HepG2 (cell line): ENCODE measurements at regions not wholly inside any gene's neighbourhood (a gene's known extent, or its start where the extent isn't known, plus 50 kb on each side); places are given as distances from the start of the nearest gene placed in this dataset.

Experiments
- ATAC-seq: fragments of 200-7000 bp; cut with Tn5 transposase; 3 replicates; pipeline ENCODE4 v1.9.1; 2020; ENCODE audit warnings: mild to moderate bottlenecking, moderate library complexity
- BruUV-seq: library from RNA; stranded (reverse); fragments of 400-500 nt; replicated peaks from 2 replicates; lab custom pipeline; 2021; lab: Mats Ljungman, UMichigan
- CTCF ChIA-PET: fragments of 300-600 bp; formaldehyde crosslinking; extraction: SDS; loops from one replicate; lab custom pipeline; 2021; ENCODE audit warnings: low total read pairs, inconsistent platforms, low intra/inter-chr PET ratio; lab: Yijun Ruan, JAX
- POLR2A ChIA-PET: fragments of 350-600 bp; sonication (Branson Sonifier 250); formaldehyde crosslinking; loops from one replicate; lab custom pipeline; 2020; ENCODE audit warnings: antibody characterized with exemption, inconsistent platforms; lab: Yijun Ruan, JAX
- DNase-seq: peaks from one replicate; pipeline ENCODE4 v3.0.0-alpha.2; 2015; ENCODE audit warnings: low spot score
- FAIRE-seq: peaks from 3 replicates; lab custom pipeline; 2011; peaks lifted over from hg19 to GRCh38; lab: Jason Lieb, UNC
- H2AFZ ChIP-seq: one replicate; pipeline ENCODE4 v1.6.1; 2011; ENCODE audit warnings: low read length, inconsistent platforms
- H3K27ac ChIP-seq: fragments of 300-600 bp; 3 replicates; pipeline ENCODE4 v1.8.0; 2011; ENCODE audit warnings: mixed run types, mild to moderate bottlenecking, mixed read lengths, low read length, inconsistent platforms; ENCODE audit not compliant: insufficient read depth; ENCODE audit errors: extremely low read length
- H3K27me3 ChIP-seq, 2 experiments: fragments of 200-600 bp in 1 of 2; 2 replicates in 1 of 2; 3 replicates in 1 of 2; pipeline versions ENCODE4 v1.6.0 to v1.8.0; 2011; ENCODE audit warnings: low read length in 2 of 2, mild to moderate bottlenecking in 2 of 2, moderate library complexity in 2 of 2, inconsistent platforms in 1 of 2; ENCODE audit not compliant: insufficient read depth in 2 of 2, control insufficient read depth in 1 of 2
- H3K36me3 ChIP-seq, 2 experiments: fragments of 200-600 bp in 1 of 2; replicated peaks in 1 of 2; 2 replicates in 1 of 2; 3 replicates in 1 of 2; pipeline versions ENCODE4 v1.5.1 to v1.8.0; 2011; ENCODE audit warnings: low read length in 2 of 2, inconsistent platforms in 1 of 2; ENCODE audit not compliant: insufficient read depth in 2 of 2, control insufficient read depth in 1 of 2
- H3K4me1 ChIP-seq: 2 replicates; pipeline ENCODE4 v1.5.1; 2012; ENCODE audit warnings: low read length, inconsistent platforms; ENCODE audit not compliant: insufficient read depth
- H3K4me2 ChIP-seq: 2 replicates; pipeline ENCODE4 v1.6.0; 2011; ENCODE audit warnings: low read depth, low read length, inconsistent platforms
- H3K4me3 ChIP-seq, 3 experiments: fragments of 200-600 bp in 1 of 3; sonication (generic), shearing (Covaris generic) in 1 of 3; replicated peaks in 1 of 3; 2 replicates each; pipeline ENCODE4 v1.5.1; 2011 to 2016; ENCODE audit warnings: low read length in 3 of 3, inconsistent platforms in 2 of 3, low read depth in 2 of 3, mild to moderate bottlenecking in 2 of 3, control low read depth in 1 of 3, mixed read lengths in 1 of 3; ENCODE audit not compliant: insufficient read depth in 1 of 3
- H3K79me2 ChIP-seq: one replicate; pipeline ENCODE4 v1.6.1; 2011; ENCODE audit warnings: low read length, inconsistent platforms; ENCODE audit not compliant: insufficient read depth
- H3K9ac ChIP-seq: 2 replicates; pipeline ENCODE4 v1.6.0; 2011; ENCODE audit warnings: mild to moderate bottlenecking, low read depth, low read length, inconsistent platforms; ENCODE audit not compliant: insufficient read depth
- H3K9me3 ChIP-seq: 2 replicates; pipeline ENCODE4 v1.5.1; 2012; ENCODE audit warnings: mild to moderate bottlenecking, low read length
- H4K20me1 ChIP-seq: 2 replicates; pipeline ENCODE4 v1.6.0; 2011; ENCODE audit warnings: inconsistent platforms, mild to moderate bottlenecking, low read length, moderate library complexity; ENCODE audit not compliant: insufficient read depth
- HDAC2 ChIP-seq: sonication (generic); formaldehyde crosslinking; IDR thresholded peaks from 2 replicates; pipeline ENCODE4 v1.4.0; 2020; ENCODE audit warnings: missing genetic modification reagents
- NFKB2 ChIP-seq: sonication (generic); formaldehyde crosslinking; IDR thresholded peaks from 2 replicates; pipeline ENCODE4 v1.4.0; 2020; ENCODE audit warnings: missing genetic modification reagents, borderline replicate concordance
- TBX2 ChIP-seq: sonication (generic); formaldehyde crosslinking; IDR thresholded peaks from 2 replicates; pipeline ENCODE4 v1.5.0; 2020; ENCODE audit warnings: missing genetic modification reagents, mild to moderate bottlenecking, borderline replicate concordance
- ZNF232 ChIP-seq: sonication (generic); formaldehyde crosslinking; IDR thresholded peaks from 2 replicates; pipeline ENCODE4 v1.4.0; 2020; ENCODE audit warnings: missing genetic modification reagents, borderline replicate concordance
- ZNF792 ChIP-seq: IDR thresholded peaks from 2 replicates; pipeline ENCODE4 v1.6.1; 2016
- WGBS: methylation state at CpG from one replicate; pipeline ENCODE4 v1.1.6; 2017; ENCODE audit warnings: low lambda C conversion rate; 5-methylcytosine and 5-hydroxymethylcytosine counted together
- in situ Hi-C: cut with HindIII; loops from 2 replicates; pipeline ENCODE4 v1.10.0; 2017; ENCODE audit warnings: low pct_unique_long_range_greater_than_20kb; ENCODE audit not compliant: extremely low pct_ligation_motif_present
- intact Hi-C: fragments of 100-400 bp; cut with micrococcal nuclease; formaldehyde crosslinking; loops from one replicate; pipeline ENCODE4 v1.10.0; 2022; ENCODE audit not compliant: unreplicated experiment
- TF ChIP-seq, protein P1 (sequence below): sonication (generic); formaldehyde crosslinking; IDR thresholded peaks from 2 replicates; pipeline ENCODE4 v1.4.0; 2020; ENCODE audit warnings: mild to moderate bottlenecking, missing genetic modification reagents
- TF ChIP-seq, protein P2 (sequence below): sonication (generic); formaldehyde crosslinking; IDR thresholded peaks from 2 replicates; pipeline ENCODE4 v1.4.0; 2020; ENCODE audit warnings: missing genetic modification reagents
- TF ChIP-seq, protein P3 (sequence below): sonication (generic); formaldehyde crosslinking; IDR thresholded peaks from 2 replicates; pipeline ENCODE4 v1.4.0; 2020; ENCODE audit warnings: missing genetic modification reagents
- TF ChIP-seq, protein P4 (sequence below): sonication (generic); formaldehyde crosslinking; IDR thresholded peaks from 2 replicates; pipeline ENCODE4 v1.8.1; 2023; ENCODE audit warnings: missing genetic modification reagents, inconsistent platforms, borderline replicate concordance
- TF ChIP-seq, protein P5 (sequence below): sonication (generic); formaldehyde crosslinking; IDR thresholded peaks from 2 replicates; pipeline ENCODE4 v1.5.1; 2020; ENCODE audit warnings: mild to moderate bottlenecking, missing genetic modification reagents, moderate library complexity

DNA sequence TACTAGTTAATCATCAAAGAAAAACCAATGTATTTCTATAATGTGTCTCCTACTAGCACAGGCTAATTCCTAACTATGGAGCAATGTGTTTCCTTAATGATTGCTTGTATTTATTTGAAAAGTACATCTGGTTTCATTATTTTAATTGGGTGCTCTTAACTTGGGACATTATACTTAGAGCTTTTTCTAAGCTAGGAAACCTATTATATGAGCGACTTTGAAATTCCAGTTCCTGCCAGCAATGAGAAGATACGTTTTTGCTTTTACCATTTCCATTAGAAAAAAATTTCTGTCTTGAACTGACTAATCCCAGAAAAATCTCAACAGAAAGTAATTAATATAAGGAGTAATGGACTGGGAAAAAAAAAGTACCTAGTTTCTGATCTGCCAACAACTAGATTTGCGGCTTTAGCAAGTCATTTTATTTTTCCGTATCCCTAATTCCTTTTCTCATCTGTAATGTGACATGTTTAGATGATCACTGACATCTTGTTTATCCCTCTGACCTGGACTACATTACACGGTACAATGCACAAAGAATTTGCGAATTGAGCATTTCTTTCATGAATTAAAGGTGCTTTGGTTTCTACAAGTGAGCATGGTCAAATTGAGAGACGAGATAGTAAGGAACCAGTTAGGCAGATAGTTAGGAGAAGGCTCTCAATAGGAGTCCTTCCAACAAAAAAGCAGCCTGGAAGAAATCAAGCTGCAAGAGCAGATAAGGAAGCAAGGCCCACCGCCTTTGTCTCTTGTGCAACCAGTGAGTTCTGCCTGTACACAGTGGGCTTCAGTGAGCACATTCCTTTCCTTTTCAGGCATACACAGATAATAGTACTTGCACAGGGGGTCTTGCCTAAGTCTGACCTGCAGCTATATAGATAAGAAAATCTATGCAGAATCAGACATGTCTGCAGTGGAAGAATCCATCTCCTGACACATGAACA is 1765.0 kb upstream of the FLRT2 start:
- intact Hi-C loops, result no loop called here
- FAIRE-seq, result no peak
- TF ChIP-seq ZNF792 (CRISPR knock-in tag) (no peak), TBX2 (CRISPR knock-in tag) (no peak), NFKB2 (CRISPR knock-in tag) (no peak), ZNF232 (CRISPR knock-in tag) (no peak), HDAC2 (CRISPR knock-in tag) (no peak)
- TF ChIP-seq, protein P1, sequence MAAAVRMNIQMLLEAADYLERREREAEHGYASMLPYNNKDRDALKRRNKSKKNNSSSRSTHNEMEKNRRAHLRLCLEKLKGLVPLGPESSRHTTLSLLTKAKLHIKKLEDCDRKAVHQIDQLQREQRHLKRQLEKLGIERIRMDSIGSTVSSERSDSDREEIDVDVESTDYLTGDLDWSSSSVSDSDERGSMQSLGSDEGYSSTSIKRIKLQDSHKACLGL (CRISPR knock-in tag), result no peak
- TF ChIP-seq, protein P2, sequence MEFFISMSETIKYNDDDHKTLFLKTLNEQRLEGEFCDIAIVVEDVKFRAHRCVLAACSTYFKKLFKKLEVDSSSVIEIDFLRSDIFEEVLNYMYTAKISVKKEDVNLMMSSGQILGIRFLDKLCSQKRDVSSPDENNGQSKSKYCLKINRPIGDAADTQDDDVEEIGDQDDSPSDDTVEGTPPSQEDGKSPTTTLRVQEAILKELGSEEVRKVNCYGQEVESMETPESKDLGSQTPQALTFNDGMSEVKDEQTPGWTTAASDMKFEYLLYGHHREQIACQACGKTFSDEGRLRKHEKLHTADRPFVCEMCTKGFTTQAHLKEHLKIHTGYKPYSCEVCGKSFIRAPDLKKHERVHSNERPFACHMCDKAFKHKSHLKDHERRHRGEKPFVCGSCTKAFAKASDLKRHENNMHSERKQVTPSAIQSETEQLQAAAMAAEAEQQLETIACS (CRISPR knock-in tag), result no peak
- TF ChIP-seq, protein P3, sequence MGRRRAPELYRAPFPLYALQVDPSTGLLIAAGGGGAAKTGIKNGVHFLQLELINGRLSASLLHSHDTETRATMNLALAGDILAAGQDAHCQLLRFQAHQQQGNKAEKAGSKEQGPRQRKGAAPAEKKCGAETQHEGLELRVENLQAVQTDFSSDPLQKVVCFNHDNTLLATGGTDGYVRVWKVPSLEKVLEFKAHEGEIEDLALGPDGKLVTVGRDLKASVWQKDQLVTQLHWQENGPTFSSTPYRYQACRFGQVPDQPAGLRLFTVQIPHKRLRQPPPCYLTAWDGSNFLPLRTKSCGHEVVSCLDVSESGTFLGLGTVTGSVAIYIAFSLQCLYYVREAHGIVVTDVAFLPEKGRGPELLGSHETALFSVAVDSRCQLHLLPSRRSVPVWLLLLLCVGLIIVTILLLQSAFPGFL (CRISPR knock-in tag), result no peak
- TF ChIP-seq, protein P4, sequence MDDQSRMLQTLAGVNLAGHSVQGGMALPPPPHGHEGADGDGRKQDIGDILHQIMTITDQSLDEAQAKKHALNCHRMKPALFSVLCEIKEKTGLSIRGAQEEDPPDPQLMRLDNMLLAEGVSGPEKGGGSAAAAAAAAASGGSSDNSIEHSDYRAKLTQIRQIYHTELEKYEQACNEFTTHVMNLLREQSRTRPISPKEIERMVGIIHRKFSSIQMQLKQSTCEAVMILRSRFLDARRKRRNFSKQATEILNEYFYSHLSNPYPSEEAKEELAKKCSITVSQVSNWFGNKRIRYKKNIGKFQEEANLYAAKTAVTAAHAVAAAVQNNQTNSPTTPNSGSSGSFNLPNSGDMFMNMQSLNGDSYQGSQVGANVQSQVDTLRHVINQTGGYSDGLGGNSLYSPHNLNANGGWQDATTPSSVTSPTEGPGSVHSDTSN, result no peak
- TF ChIP-seq, protein P5, sequence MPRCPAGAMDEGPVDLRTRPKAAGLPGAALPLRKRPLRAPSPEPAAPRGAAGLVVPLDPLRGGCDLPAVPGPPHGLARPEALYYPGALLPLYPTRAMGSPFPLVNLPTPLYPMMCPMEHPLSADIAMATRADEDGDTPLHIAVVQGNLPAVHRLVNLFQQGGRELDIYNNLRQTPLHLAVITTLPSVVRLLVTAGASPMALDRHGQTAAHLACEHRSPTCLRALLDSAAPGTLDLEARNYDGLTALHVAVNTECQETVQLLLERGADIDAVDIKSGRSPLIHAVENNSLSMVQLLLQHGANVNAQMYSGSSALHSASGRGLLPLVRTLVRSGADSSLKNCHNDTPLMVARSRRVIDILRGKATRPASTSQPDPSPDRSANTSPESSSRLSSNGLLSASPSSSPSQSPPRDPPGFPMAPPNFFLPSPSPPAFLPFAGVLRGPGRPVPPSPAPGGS (CRISPR knock-in tag), result no peak

More for the DNA sequence above, 1765.0 kb upstream of the FLRT2 start:
- Histone ChIP-seq H3K4me1 (no peaks in the 10 kb centered on the region), H3K27me3 (no peaks in the 10 kb centered on the region), H3K9me3 (peaks cover 78% of the 10 kb centered on the region), H3K4me2 (no peak overlapping the region), H2AFZ (no peak overlapping the region), H3K9ac (no peak overlapping the region), H3K4me3 (no peak overlapping the region), H3K27ac (no peak overlapping the region), H3K36me3 (no peaks in the 10 kb centered on the region), H3K79me2 (no peaks in the 10 kb centered on the region), H4K20me1 (no peaks in the 10 kb centered on the region)
- in situ Hi-C loops, result no loop called here
- ChIA-PET POLR2A (no interaction called here), CTCF (no interaction called here)
- ATAC-seq, result no peak
- DNase-seq, result no peak
- WGBS, result 16% methylated on average over 8 of the region's 8 CpGs
- no TSS peak for BruUV-seq
